HG03045 (cell line): ENCODE measurements at regions not wholly inside any gene's neighbourhood (a gene's known extent, or its start where the extent isn't known, plus 50 kb on each side); places are given as distances from the start of the nearest gene placed in this dataset.

Experiments
- ATAC-seq: cut with Tn5 transposase; IDR thresholded peaks from one replicate; pipeline ENCODE4 v1.9.1; 2021; ENCODE audit warnings: mild to moderate bottlenecking, moderate library complexity; ENCODE audit not compliant: unreplicated experiment

DNA sequence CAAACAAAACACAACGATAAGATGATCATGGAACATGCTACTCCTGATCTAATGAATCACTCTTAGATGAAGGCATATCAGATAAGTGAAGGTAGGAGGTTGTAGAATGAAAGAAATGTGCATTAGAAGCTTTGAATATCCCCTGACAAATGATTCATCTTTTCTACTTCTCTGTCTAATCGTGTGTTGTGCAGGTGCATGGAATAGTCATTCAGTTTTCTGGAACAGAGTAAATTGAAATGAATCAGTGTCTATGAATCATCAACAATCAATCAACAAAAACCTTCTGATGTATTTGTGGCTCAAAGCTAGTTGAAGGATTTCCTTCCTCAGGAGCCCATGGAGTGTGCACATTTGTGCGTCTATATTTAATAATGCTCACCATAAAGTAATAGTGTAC, 1290.4 kb upstream of the PCDH20 start:
- ATAC-seq: no peak

GRCh38 chr13:62704875-62705274, 1289.2 kb upstream of the PCDH20 start:
- no peak for ATAC-seq

DNA sequence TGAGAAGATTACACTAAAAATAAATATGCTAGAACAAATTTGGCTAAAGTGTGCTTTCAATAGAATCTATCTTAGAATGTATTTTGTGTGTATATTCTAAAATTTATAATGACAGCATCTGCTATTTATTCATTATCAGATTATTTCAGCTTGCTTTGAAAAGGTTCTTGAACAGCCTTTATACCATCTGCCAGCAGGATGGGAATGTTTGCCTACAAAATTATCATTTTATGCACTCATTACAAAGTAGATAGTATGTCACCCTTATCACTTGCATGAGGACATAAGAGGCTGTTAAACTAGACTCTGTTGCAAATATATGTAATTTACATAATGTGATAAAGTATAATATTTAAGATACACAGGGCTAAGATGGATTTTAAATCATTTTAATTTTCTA, 1286.9 kb upstream of the PCDH20 start:
- no peak for ATAC-seq

GRCh38 chr13:62697701-62698100, 1282.1 kb upstream of the PCDH20 start:
- ATAC-seq: no peak

- no peak for ATAC-seq
These were observed 1280.8 kb upstream of the PCDH20 start for GRCh38 chr13:62696490-62696889.

DNA sequence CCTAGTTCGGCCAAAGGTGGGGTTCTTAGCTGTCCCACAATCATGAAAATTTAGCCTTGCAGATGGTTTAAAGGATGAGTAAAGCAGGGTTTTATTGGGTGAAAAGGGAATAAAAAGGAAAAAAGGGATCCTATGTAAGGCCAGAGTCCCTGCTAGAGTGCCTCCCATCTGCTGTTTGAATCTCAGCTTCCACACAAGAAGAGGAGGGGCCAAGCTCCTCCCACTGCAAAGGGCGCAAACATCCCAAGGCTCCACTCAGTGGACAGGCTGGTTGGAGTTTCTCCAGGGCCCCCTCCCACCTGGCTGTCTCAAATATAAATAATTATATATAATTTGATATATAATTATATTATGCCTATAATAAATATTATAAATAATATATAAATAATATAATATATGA, 1272.1 kb upstream of the PCDH20 start:
- ATAC-seq: no peak

DNA sequence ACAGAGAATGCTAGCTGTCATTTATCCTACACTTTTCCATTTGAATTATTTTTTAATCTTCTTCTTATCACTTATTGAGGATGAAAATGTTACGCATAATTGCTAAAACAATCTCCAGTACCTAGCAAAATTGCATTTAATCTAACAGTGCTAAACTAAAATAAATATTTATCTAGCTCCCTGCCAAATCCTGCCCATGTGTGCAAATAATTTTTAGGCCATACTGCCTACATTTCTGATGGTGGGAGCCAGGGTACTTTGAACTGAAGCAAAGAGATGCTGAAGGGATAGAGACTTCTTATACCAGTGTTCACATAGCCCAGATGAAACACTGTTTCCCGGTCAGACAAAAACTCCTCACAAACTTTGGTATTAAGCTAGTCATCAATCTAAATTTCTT, 1268.7 kb upstream of the PCDH20 start:
- no peak for ATAC-seq

DNA sequence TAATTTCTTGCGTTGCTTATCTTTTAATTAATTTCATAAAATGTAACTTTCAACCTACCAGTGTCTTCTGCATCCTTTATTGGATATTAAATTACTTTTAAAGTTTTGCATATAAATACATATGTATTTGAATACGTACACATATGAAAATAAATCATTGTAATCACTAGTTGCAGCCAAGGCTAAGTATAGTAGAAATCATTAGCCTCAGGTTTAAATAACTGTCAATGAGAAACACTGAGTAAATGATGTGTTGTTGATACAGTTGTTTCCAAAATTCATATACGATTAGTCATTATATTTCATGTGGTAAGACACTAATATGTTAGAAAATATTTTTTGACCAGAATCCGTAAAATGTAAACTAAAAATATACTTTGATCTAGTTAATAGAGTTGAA, 1267.1 kb upstream of the PCDH20 start:
- no peak for ATAC-seq

DNA sequence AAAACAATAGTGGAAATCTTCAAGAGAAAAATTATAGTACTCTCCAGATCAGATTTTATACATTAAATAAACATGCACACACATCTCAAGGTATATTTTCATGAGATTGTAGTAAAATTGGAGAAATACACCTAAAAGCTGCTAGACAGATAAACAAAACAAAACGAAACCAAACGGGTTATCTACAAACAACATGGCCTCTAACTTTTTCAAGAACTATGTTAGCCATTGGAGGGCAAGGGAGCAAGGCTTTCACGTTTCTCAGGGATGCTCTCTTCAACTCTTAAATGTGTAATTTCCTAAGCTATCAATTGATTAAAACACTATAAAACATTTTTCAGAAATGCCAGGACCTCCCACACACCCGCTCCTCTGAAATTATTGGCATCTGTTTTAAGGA, 1262.4 kb upstream of the PCDH20 start:
- ATAC-seq: no peak

DNA sequence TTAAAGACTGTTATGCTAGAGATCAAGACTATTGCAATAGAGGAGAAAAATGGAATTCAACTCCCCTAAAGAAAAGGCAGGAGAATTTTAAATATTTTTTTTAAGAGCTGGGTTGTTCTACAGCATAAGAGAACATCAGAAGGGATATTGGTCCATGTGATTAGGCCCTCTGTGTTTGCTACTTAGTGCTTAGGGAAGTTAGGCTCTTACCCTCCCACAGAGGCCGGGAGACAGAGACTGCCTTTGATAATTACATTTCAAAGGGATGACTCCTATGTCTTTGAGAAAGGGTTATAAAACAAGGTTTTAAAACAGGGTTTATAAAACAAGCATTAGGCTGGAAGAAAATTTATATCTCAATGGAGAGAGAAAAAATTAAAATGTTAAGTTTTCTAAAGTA, 1248.1 kb upstream of the PCDH20 start:
- ATAC-seq: no peak

GRCh38 chr13:62659365-62659764, 1243.7 kb upstream of the PCDH20 start:
- no peak for ATAC-seq

DNA sequence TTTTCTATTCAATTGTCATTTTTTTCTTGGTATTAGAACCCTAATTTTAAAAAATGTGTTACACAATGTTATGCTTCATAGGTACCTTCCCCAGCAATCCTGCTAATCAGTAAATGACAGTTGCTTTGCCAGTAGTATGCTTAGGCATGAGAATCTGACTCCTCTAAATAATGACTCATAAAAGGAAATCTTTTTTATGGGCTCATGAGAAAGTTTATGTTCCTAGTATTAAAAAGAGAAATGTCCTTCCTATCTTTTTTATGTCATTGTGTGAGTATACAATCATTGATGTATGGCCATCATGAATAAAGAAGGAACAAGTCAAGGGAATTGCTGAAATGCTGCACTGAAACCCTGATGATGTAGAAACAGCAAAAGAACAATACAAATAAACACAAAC, 1237.7 kb upstream of the PCDH20 start:
- no peak for ATAC-seq

- ATAC-seq: no peak
These were observed 1228.3 kb upstream of the PCDH20 start for GRCh38 chr13:62643799-62644524.

GRCh38 chr13:62643007-62643483, 1227.4 kb upstream of the PCDH20 start:
- no peak for ATAC-seq

- ATAC-seq: no peak
These were observed 1219.5 kb upstream of the PCDH20 start for GRCh38 chr13:62635161-62635560.

- ATAC-seq: no peak
These were observed 1217.8 kb upstream of the PCDH20 start for GRCh38 chr13:62633448-62633847.

GRCh38 chr13:62631619-62632018, 1216.0 kb upstream of the PCDH20 start:
- ATAC-seq: no peak

GRCh38 chr13:62631124-62631523, 1215.5 kb upstream of the PCDH20 start:
- ATAC-seq: no peak

DNA sequence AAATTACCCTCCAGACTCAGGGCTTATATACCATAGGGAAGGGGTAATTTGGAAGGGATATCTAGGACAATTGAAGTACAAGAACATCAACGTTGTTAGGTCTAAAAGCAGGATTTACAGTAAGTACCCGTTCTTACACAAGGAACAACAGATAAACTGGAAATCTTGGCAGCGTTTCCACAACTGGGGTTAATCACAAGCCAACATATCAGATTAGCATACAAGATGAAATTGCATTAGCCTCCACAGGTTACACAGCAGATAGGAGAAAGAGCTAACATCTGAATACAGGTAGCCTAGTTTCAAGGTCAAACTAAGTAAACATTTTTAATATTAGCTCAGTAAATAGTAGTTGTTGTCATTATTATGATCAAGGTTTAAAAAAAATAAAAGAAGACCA, 1214.0 kb upstream of the PCDH20 start:
- ATAC-seq: no peak

DNA sequence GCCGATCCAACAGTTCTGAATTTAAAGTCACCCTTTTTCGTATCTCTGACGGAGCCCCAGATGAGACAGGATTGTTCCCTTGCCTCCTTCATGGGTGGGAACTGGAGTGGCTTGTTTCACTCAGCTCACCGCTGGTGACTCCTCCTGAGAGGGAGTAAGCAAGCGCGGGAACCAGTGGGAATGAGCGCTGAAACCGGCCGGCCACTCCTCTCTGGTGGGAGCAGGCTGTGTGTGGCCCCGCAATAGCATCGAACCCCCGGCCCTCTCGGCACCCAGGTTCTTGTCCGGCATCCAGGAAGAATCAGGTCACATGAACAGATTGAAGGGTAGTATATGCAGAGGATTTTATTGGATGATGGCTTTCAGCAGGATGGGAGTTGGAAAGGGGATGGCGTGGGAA, 1211.6 kb upstream of the PCDH20 start:
- no peak for ATAC-seq

- ATAC-seq: no peak
These were observed 1211.1 kb upstream of the PCDH20 start for GRCh38 chr13:62626771-62627170.

DNA sequence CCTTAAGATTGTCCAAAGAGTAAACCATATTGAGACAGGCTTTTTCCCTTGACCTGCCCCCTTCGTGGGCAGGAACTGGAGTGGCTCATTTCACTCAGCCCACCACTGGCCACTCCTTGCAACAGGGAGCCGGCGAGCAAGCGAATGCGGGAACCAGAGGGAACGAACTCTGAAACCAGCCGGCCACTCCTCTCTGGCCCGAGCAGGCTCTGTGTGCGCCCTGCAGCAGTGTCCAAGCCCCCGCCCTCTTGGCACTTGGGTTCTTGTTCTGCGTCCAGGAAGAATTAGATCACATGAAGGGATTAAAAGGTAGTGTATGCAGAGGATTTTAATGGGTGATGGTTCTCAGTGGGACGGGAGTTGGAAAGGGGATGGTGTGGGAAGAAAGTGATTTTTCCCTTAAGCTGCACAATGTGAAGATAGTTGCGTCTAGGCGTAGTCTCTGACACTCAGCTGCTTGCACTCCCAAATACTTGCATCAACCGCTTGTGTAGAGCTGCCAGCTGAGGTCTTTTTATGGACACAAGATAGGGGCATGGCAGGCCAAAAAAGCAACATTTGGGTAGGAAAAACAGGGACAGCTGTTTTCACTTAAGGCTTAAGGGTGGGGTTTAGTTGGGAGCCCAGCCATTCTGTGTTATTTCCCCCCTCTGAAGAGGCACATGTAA, 1209.7 kb upstream of the PCDH20 start:
- no peak for ATAC-seq

GRCh38 chr13:62613819-62614218, 1198.2 kb upstream of the PCDH20 start:
- ATAC-seq: no peak
